ENCODE measurements at regions not wholly inside any gene's neighbourhood (a gene's known extent, or its start where the extent isn't known, plus 50 kb on each side); places are given as distances from the start of the nearest gene placed in this dataset.

DNA sequence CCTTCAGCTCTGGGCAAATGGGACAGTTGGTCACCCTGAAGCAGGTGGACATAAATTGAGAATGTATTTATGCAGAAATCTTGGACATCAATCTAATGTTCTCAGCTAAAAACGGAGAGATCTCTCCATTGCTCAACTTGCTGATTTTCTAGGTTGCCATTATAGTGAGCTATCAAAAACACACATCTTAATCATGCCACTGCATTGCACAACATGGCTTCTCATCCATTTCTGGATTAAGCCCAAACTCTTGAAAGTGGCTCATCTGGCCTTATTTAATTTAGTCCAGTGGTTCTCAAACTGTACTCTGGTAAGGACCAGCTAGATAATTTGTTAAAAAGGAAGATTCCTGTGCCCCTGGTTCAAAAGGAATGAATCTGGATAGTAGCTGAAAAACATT is 324.9 kb upstream of the CITED2 start:
- TF ChIP-seq SNRNP70 (optimal IDR thresholded peaks at IDR 0.05; ENCODE audit: low read depth, low read length): no peak
- TF ChIP-seq, protein P1, sequence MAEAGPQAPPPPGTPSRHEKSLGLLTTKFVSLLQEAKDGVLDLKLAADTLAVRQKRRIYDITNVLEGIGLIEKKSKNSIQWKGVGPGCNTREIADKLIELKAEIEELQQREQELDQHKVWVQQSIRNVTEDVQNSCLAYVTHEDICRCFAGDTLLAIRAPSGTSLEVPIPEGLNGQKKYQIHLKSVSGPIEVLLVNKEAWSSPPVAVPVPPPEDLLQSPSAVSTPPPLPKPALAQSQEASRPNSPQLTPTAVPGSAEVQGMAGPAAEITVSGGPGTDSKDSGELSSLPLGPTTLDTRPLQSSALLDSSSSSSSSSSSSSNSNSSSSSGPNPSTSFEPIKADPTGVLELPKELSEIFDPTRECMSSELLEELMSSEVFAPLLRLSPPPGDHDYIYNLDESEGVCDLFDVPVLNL (CRISPR knock-in tag; IDR thresholded peaks at IDR 0.05; ENCODE audit: low read depth): no peak
- TF ChIP-seq ZNF274 (IDR thresholded peaks at IDR 0.05; ENCODE audit: borderline replicate concordance, low read depth, low read length): no peak
- no peak for TF ChIP-seq TRIM24 (IDR thresholded peaks at IDR 0.05)
- TF ChIP-seq, protein P2, sequence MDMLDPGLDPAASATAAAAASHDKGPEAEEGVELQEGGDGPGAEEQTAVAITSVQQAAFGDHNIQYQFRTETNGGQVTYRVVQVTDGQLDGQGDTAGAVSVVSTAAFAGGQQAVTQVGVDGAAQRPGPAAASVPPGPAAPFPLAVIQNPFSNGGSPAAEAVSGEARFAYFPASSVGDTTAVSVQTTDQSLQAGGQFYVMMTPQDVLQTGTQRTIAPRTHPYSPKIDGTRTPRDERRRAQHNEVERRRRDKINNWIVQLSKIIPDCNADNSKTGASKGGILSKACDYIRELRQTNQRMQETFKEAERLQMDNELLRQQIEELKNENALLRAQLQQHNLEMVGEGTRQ (CRISPR knock-in tag; IDR thresholded peaks at IDR 0.05): no peak
- no peak for TF ChIP-seq NBN (IDR thresholded peaks at IDR 0.05; ENCODE audit: low read depth)
- TF ChIP-seq, protein P3, sequence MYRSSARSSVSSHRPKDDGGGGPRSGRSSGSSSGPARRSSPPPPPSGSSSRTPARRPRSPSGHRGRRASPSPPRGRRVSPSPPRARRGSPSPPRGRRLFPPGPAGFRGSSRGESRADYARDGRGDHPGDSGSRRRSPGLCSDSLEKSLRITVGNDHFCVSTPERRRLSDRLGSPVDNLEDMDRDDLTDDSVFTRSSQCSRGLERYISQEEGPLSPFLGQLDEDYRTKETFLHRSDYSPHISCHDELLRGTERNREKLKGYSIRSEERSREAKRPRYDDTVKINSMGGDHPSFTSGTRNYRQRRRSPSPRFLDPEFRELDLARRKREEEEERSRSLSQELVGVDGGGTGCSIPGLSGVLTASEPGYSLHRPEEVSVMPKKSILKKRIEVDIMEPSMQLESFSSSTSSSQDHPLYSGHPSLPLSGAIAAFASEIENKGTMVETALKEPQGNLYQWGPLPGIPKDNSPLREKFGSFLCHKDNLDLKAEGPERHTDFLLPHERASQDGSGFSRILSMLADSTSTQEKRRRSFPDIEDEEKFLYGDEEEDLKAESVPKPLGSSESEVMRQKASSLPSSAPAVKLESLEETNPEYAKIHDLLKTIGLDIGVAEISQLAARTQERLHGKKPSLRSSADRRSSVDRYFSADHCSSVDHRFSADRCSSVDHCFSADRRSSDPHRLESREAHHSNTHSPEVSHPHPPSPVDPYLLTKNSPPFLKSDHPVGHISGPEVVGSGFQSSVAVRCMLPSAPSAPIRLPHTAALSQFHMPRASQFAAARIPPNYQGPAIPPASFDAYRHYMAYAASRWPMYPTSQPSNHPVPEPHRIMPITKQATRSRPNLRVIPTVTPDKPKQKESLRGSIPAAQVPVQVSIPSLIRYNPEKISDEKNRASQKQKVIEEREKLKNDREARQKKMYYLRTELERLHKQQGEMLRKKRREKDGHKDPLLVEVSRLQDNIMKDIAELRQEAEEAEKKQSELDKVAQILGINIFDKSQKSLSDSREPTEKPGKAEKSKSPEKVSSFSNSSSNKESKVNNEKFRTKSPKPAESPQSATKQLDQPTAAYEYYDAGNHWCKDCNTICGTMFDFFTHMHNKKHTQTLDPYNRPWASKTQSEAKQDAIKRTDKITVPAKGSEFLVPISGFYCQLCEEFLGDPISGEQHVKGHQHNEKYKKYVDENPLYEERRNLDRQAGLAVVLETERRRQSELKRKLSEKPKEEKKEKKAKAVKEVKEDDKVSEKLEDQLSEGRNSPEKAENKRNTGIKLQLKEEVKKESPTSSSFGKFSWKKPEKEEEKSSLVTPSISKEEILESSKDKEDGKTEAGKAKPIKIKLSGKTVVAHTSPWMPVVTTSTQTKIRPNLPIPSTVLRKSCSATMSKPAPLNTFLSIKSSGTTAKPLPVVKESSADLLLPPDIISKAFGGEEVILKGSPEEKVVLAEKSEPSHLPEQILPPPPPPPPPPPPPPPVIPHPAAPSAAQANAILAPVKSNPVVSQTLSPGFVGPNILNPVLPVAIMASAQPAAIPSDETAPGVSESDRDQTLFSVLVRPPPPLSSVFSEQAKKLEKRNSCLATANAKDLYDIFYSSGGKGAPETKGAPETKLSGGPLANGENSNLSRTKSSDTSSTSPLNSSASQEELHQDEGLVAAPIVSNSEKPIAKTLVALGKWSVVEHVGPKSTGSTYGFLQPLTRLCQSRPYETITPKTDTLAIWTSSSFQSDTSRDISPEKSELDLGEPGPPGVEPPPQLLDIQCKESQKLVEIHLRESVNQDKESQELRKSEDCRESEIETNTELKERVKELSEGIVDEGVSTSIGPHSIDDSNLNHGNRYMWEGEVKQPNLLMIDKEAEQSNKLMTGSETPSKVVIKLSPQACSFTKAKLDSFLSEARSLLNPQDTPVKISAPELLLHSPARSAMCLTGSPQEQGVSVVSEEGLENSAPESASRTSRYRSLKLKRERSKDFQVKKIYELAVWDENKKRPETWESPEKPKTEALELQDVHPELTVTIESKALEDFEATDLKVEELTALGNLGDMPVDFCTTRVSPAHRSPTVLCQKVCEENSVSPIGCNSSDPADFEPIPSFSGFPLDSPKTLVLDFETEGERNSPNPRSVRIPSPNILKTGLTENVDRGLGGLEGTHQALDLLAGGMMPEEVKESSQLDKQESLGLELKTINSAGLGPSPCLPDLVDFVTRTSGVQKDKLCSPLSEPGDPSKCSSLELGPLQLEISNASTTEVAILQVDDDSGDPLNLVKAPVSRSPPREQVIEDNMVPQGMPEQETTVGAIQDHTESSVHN (IDR thresholded peaks at IDR 0.05; ENCODE audit: borderline replicate concordance in 1 of 2, low read depth in 1 of 2): no peak
- TF ChIP-seq TOE1 (IDR thresholded peaks at IDR 0.05; ENCODE audit: borderline replicate concordance): no peak
- no peak for TF ChIP-seq TOE1 (CRISPR knock-in tag; IDR thresholded peaks at IDR 0.05; ENCODE audit: borderline replicate concordance, low read depth)
- no peak for TF ChIP-seq POLR2AphosphoS5 (IDR thresholded peaks at IDR 0.05; ENCODE audit: control insufficient read depth, insufficient read depth, low read depth, low read length)
- TF ChIP-seq ZZZ3 (IDR thresholded peaks at IDR 0.05): no peak
- no peak for TF ChIP-seq L3MBTL2 (IDR thresholded peaks at IDR 0.05)
- no peak for TF ChIP-seq KLF6 (CRISPR knock-in tag; IDR thresholded peaks at IDR 0.05; ENCODE audit: borderline replicate concordance)
- TF ChIP-seq GATA2 (CRISPR knock-in tag; IDR thresholded peaks at IDR 0.05): no peak

Measured in K562 (cell line).